ENCODE measurements at regions not wholly inside any gene's neighbourhood (a gene's known extent, or its start where the extent isn't known, plus 50 kb on each side); places are given as distances from the start of the nearest gene placed in this dataset.
"Not testable (repeated sequence)": the region's sequence is repeated elsewhere in the genome, so short reads cannot be mapped to it uniquely, and the experiment has no call there.

DNA sequence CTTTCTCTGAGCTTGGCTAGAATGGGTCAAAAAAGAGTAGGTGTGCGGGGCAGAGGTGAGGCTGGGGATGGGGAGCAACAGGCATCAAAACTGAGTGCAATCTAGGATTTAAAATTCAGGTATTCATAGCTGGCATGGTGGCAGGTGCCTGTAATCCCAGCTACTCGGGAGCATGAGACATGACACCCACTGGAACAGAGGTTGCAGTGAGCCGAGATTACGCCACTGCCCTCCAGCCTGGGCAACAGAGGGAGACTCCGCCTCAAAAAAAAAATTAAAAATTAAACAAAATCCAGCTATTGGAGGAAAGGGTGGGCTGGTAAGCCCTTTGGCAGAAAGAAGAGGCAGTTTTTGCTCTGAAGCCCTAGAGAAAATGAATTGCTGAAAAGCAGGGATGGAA lies 485.8 kb upstream of the PROK2 start:
- TF ChIP-seq, protein P1, sequence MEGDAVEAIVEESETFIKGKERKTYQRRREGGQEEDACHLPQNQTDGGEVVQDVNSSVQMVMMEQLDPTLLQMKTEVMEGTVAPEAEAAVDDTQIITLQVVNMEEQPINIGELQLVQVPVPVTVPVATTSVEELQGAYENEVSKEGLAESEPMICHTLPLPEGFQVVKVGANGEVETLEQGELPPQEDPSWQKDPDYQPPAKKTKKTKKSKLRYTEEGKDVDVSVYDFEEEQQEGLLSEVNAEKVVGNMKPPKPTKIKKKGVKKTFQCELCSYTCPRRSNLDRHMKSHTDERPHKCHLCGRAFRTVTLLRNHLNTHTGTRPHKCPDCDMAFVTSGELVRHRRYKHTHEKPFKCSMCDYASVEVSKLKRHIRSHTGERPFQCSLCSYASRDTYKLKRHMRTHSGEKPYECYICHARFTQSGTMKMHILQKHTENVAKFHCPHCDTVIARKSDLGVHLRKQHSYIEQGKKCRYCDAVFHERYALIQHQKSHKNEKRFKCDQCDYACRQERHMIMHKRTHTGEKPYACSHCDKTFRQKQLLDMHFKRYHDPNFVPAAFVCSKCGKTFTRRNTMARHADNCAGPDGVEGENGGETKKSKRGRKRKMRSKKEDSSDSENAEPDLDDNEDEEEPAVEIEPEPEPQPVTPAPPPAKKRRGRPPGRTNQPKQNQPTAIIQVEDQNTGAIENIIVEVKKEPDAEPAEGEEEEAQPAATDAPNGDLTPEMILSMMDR (IDR thresholded peaks at IDR 0.05): no peak
- TF ChIP-seq POLR2AphosphoS5 (IDR thresholded peaks at IDR 0.05; ENCODE audit: insufficient read depth in 1 of 2, low read depth in 1 of 2): no peak
- no peak for TF ChIP-seq POLR2A (IDR thresholded peaks at IDR 0.05)
- Histone ChIP-seq H3K36me3 (no peaks in the 10 kb centered on the region), H3K27ac (peak overlapping the region; percentile 56), H3K4me1 (peaks cover 59% of the 10 kb centered on the region), H3K9me3 (no peaks in the 10 kb centered on the region), H3K4me3 (no peak overlapping the region), H3K27me3 (no peaks in the 10 kb centered on the region)
- no peak for DNase-seq (ENCODE audit: extremely low spot score in 2 of 2)
- intact Hi-C loops (cut with DNase I): no loop called here

DNA sequence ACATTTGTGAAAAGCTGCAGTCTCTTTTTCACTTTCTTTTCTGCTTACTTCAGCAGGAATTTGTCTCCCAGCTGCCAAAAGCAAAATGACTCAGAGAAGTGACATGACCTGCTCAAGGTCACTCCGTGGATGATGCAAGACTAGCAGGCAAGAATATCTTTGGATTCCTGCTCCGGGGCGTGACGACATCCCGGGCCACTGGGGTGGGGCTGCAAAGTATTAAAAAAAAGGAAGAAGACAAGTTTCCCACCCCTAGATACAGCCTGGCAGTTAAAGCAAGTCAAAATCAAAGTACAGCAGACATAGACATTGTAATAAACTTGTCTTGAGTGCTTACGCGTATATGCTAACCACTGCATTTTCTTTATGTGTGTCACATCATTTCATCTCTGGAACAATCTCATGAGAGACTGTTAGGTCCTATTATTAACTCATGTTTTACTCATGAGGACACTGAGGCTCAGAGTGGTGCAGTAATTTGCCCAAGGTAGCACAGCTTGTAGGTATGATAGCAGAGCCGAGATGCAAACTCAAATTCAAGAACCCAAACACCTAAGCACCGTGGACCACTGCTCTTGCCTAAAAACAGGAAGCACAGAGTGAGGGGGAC lies 485.2 kb upstream of the PROK2 start:
- Histone ChIP-seq H3K4me3 (no peak overlapping the region), H3K27me3 (no peaks in the 10 kb centered on the region), H3K27ac (peak overlapping the region; percentile 56), H3K36me3 (no peaks in the 10 kb centered on the region), H3K9me3 (no peaks in the 10 kb centered on the region), H3K4me1 (peaks cover 62% of the 10 kb centered on the region)
- DNase-seq (ENCODE audit: extremely low spot score in 2 of 2): peak in 1 of 2 donors; percentile 98
- intact Hi-C loops (cut with DNase I): no loop called here
- TF ChIP-seq, protein P1 (IDR thresholded peaks at IDR 0.05): no peak
- TF ChIP-seq POLR2AphosphoS5 (IDR thresholded peaks at IDR 0.05; ENCODE audit: insufficient read depth in 1 of 2, low read depth in 1 of 2): peak; percentile 48 to 96

DNA sequence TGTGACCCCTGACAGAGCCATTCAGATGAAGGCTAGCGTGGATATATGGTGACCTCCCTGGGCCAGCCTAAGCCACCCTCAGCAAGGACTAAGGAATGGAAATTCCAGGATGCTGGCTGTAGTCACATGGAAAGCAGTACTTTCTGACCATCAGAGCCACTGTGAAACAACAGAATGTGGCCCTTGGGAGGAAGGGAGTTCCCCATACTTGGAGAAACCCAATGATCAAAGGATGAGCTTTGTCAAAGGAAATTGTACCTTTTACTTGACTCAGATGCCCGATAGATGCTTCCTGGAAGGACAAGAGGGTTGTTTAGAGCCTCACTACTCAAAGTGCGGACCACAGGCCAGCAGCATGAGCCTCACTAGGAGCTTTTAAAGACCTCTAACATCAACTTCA lies 484.5 kb upstream of the PROK2 start:
- peaks cover 56% of the 10 kb centered on the region for H3K4me1 ChIP-seq
- DNase-seq (ENCODE audit: extremely low spot score in 2 of 2): no peak
- H3K36me3 ChIP-seq: no peaks in the 10 kb centered on the region
- H3K27ac ChIP-seq: peak overlapping the region; percentile 56
- H3K9me3 ChIP-seq: no peaks in the 10 kb centered on the region
- H3K27me3 ChIP-seq: no peaks in the 10 kb centered on the region
- H3K4me3 ChIP-seq: no peak overlapping the region
- TF ChIP-seq POLR2A (IDR thresholded peaks at IDR 0.05): no peak
- intact Hi-C loops (cut with DNase I): no loop called here

DNA sequence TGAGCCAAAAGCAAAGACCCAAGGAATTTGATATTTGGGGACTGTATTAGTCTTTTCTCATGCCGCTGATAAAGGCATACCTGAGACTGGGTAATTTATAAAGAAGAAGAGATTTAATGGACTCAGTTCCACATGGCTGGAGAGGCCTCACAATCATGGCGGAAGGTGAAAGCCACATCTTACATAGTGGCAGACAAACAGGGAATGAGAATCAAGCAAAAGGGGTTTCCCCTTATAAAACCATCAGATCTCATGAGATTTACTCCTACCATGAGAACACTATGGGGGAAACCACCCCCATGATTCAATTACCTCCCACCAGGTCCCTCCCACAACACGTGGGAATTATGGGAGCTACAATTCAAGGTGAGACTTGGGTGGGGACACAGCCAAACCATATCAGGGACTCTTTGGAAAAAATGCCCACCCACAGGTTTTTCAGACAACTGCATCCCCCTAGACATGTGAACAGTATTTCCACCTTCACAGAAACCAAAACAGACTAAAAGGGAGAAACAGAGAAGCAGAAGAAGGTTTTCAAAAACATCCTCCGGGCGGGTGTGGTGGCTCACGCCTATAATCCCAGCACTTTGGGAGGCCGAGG lies 482.1 kb upstream of the PROK2 start:
- H3K4me3 ChIP-seq; H3K27ac ChIP-seq; intact Hi-C loops (cut with DNase I); H3K9me3 ChIP-seq; H3K27me3 ChIP-seq; H3K36me3 ChIP-seq; DNase-seq (ENCODE audit: extremely low spot score in 2 of 2): not testable (repeated sequence)
- H3K4me1 ChIP-seq: peaks cover 48% of the 10 kb centered on the region

- TF ChIP-seq POLR2A (IDR thresholded peaks at IDR 0.05): no peak
- TF ChIP-seq POLR2AphosphoS5 (IDR thresholded peaks at IDR 0.05; ENCODE audit: insufficient read depth in 1 of 2, low read depth in 1 of 2): peak in 1 of 2 donors; percentile 47
- TF ChIP-seq, protein P1 (IDR thresholded peaks at IDR 0.05): no peak
- Histone ChIP-seq H3K27me3 (no peaks in the 10 kb centered on the region), H3K27ac (no peak overlapping the region), H3K36me3 (no peaks in the 10 kb centered on the region), H3K4me3 (no peak overlapping the region), H3K4me1 (peaks cover 42% of the 10 kb centered on the region), H3K9me3 (no peaks in the 10 kb centered on the region)
- intact Hi-C loops (cut with DNase I): no loop called here
- DNase-seq (ENCODE audit: extremely low spot score in 2 of 2): no peak
Observed at GRCh38 chr3:72266016-72266370, 481.0 kb upstream of the PROK2 start.

DNA sequence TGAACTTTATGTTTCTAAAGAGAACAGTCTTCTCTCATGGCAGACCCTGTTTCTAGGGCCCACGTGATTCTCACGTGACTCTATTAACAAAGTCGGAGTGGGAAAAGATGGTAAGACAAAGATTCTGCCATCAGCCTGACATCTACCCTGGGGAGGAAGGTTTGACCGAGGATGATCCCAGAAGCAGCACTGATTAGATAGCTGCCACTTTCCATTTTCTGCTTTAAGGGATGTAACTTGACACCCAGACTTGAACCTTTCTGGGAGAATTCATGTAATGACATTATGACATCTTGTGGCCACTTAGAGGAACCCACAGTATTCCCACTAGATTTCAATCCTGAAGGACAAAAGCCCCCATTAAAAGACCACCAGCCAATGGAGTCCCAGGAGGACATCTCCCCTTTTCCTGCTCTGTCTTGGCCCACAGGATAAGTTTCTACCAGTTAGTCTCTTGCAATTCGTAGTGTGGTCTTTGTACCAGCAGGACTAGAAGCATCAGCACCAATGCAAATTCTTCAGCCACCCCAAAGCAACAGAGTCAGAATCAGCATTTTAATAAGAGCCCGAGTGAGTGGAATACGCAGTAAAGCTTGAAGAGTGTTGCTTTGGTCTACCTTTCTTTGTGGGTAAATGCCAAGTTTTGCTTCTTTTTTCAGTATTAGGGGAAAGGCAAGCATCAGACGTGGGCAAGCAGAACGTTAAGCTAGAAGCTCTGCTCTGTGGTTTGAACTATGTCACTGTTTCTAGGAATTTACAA lies 480.5 kb upstream of the PROK2 start:
- H3K27ac ChIP-seq: no peak overlapping the region
- no peaks in the 10 kb centered on the region for H3K9me3 ChIP-seq
- DNase-seq (ENCODE audit: extremely low spot score in 2 of 2): no peak
- peaks cover 36% of the 10 kb centered on the region for H3K4me1 ChIP-seq
- intact Hi-C loops (cut with DNase I): no loop called here
- no peaks in the 10 kb centered on the region for H3K36me3 ChIP-seq
- no peak overlapping the region for H3K4me3 ChIP-seq
- TF ChIP-seq POLR2A (IDR thresholded peaks at IDR 0.05): no peak
- TF ChIP-seq, protein P1 (IDR thresholded peaks at IDR 0.05): no peak
- TF ChIP-seq POLR2AphosphoS5 (IDR thresholded peaks at IDR 0.05; ENCODE audit: insufficient read depth in 1 of 2, low read depth in 1 of 2): no peak
- H3K27me3 ChIP-seq: no peaks in the 10 kb centered on the region

All from vagina (tissue), 2 donors.